Endodermal cell (in vitro differentiated cells): ENCODE measurements at regions not wholly inside any gene's neighbourhood (a gene's known extent, or its start where the extent isn't known, plus 50 kb on each side); places are given as distances from the start of the nearest gene placed in this dataset.

ENCODE experiments used
- DNase-seq: peaks from one replicate; pipeline ENCODE4 v3.0.0-alpha.2; 2017
- H3K27ac ChIP-seq: 2 replicates; pipeline ENCODE4 v1.5.1; 2013; ENCODE audit warnings: mild to moderate bottlenecking, low read depth, low read length, moderate library complexity
- H3K27me3 ChIP-seq: 2 replicates; pipeline ENCODE4 v1.6.1; 2013; ENCODE audit warnings: mild to moderate bottlenecking, low read length, moderate library complexity; ENCODE audit not compliant: insufficient read depth, control insufficient read depth, poor library complexity, severe bottlenecking
- H3K36me3 ChIP-seq: 2 replicates; pipeline ENCODE4 v1.7.0; 2013; ENCODE audit warnings: mild to moderate bottlenecking, low read length, moderate library complexity; ENCODE audit not compliant: control insufficient read depth, insufficient read depth
- H3K4me1 ChIP-seq: one replicate; pipeline ENCODE4 v1.7.0; 2013; ENCODE audit warnings: low read length; ENCODE audit not compliant: control insufficient read depth, insufficient read depth
- H3K4me3 ChIP-seq: 2 replicates; pipeline ENCODE4 v1.5.1; 2013; ENCODE audit warnings: mild to moderate bottlenecking, low read length, moderate library complexity
- H3K9ac ChIP-seq: 2 replicates; pipeline ENCODE4 v1.6.1; 2013; ENCODE audit warnings: mild to moderate bottlenecking, low read length, moderate library complexity; ENCODE audit not compliant: poor library complexity, severe bottlenecking; ENCODE audit errors: extremely low read depth
- H3K9me3 ChIP-seq: 2 replicates; pipeline ENCODE4 v1.6.1; 2013; ENCODE audit warnings: mild to moderate bottlenecking, low read length, moderate library complexity; ENCODE audit not compliant: control insufficient read depth
- H3K27ac Mint-ChIP-seq: 2 replicates; pipeline ENCODE4 v1.8.0; 2020; ENCODE audit warnings: mixed read lengths
- H3K27me3 Mint-ChIP-seq: 2 replicates; pipeline ENCODE4 v1.8.0; 2021; ENCODE audit warnings: mild to moderate bottlenecking, mixed read lengths; ENCODE audit not compliant: insufficient read depth
- H3K36me3 Mint-ChIP-seq: 2 replicates; pipeline ENCODE4 v1.8.0; 2020; ENCODE audit warnings: low read depth, mixed read lengths
- H3K4me1 Mint-ChIP-seq: 2 replicates; pipeline ENCODE4 v1.8.0; 2020; ENCODE audit warnings: mixed read lengths
- H3K4me3 Mint-ChIP-seq: 2 replicates; pipeline ENCODE4 v1.8.0; 2020; ENCODE audit warnings: mild to moderate bottlenecking, moderate library complexity, mixed read lengths
- H3K9me3 Mint-ChIP-seq: 2 replicates; pipeline ENCODE4 v1.8.0; 2020; ENCODE audit warnings: mild to moderate bottlenecking, mixed read lengths
- WGBS, 2 experiments: methylation state at CpG; one replicate each; pipeline versions ENCODE4 v1.1.5 to v1.1.7; 2013; ENCODE audit warnings: missing lambda C conversion rate in 2 of 2, mixed read lengths in 1 of 2; ENCODE audit not compliant: insufficient coverage in 1 of 2, insufficient read length in 1 of 2; 5-methylcytosine and 5-hydroxymethylcytosine counted together
- TF ChIP-seq, protein P1 (sequence below): fragments of 200-600 bp; sonication (generic); conservative IDR thresholded peaks from 2 replicates; pipeline ENCODE4 v1.5.0; 2021; ENCODE audit warnings: antibody characterized with exemption, mild to moderate bottlenecking

DNA sequence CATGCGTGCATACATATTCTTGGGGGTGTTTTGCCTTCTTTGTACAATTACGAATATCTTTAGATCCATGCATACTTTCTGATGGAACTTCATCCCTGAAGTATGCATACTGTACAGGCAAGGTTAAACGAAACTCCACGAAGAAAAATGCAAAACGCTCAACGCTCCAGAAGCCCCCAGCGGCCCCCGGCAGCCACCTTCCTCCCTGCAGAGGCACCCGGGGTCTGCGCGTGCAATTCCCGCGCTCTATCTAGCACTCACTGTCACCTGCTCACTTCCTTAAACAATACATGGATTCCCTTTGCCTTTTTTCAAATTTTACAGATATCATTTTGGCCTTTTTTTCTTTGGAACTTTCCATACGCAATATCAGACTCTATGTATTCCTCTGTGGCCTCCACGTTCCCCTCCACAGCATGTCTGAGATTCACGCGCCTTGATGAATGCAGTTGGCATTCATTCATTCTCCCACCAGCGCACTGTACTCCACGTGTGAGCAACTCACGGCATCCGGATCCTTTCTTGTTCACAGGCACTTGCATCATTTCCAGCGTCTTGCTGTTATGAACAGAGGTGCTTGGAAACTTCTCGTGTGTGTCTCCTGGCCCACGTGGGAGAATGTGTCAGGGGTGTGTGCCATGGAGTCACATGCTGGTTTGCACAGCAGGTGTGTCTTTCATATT lies 214.3 kb downstream of the CTTN start:
- 91 to 93% methylated on average over 19 to 24 of the region's 24 CpGs for WGBS, 2 experiments
- H3K27me3 ChIP-seq: no peaks in the 10 kb centered on the region
- H3K4me3 Mint-ChIP-seq: no peak overlapping the region
- no peaks in the 10 kb centered on the region for H3K27me3 Mint-ChIP-seq
- no peak overlapping the region for H3K27ac Mint-ChIP-seq
- no peak overlapping the region for H3K9ac ChIP-seq
- H3K4me1 Mint-ChIP-seq: peaks cover 10% of the 10 kb centered on the region
- TF ChIP-seq, protein P1, sequence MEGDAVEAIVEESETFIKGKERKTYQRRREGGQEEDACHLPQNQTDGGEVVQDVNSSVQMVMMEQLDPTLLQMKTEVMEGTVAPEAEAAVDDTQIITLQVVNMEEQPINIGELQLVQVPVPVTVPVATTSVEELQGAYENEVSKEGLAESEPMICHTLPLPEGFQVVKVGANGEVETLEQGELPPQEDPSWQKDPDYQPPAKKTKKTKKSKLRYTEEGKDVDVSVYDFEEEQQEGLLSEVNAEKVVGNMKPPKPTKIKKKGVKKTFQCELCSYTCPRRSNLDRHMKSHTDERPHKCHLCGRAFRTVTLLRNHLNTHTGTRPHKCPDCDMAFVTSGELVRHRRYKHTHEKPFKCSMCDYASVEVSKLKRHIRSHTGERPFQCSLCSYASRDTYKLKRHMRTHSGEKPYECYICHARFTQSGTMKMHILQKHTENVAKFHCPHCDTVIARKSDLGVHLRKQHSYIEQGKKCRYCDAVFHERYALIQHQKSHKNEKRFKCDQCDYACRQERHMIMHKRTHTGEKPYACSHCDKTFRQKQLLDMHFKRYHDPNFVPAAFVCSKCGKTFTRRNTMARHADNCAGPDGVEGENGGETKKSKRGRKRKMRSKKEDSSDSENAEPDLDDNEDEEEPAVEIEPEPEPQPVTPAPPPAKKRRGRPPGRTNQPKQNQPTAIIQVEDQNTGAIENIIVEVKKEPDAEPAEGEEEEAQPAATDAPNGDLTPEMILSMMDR: no peak
- H3K4me3 ChIP-seq: no peak overlapping the region
- no peaks in the 10 kb centered on the region for H3K9me3 Mint-ChIP-seq
- DNase-seq: no peak
- no peaks in the 10 kb centered on the region for H3K4me1 ChIP-seq
- H3K9me3 ChIP-seq: no peaks in the 10 kb centered on the region
- no peaks in the 10 kb centered on the region for H3K36me3 Mint-ChIP-seq
- no peak overlapping the region for H3K27ac ChIP-seq
- H3K36me3 ChIP-seq: no peaks in the 10 kb centered on the region

DNA sequence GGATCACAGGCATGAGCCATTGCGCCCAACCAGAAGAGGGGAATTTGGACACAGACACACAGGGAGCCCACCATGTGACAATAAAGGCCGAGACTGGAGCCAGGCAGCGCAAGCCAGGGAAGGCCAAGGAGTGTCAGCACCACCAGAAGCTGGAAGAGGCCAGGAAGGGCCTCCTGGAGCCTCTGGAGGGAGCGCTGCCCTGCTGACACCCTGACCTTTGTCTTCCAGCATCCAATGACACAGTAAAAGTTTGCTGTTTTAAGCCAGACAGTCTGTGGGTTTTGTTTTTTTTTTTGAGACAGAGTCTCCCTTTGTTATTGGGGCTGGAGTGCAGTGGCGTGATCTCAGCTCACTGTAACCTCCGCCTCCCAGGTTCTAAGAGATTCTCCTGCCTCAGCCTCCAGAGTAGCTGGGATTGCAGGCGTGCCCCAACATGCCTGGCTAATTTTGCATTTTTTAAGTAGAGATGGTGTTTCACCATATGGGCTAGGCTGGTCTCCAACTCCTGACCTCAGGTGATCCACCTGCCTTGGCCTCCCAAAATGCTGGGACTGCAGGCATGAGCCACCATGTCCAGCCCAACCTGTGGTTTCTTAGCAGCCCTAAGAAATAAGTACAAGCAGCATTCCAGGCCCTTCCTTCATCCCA lies 215.8 kb downstream of the CTTN start:
- Histone ChIP-seq H3K36me3 (no peaks in the 10 kb centered on the region), H3K4me3 (no peak overlapping the region), H3K4me1 (no peaks in the 10 kb centered on the region), H3K27me3 (no peaks in the 10 kb centered on the region), H3K9me3 (no peaks in the 10 kb centered on the region), H3K9ac (no peak overlapping the region), H3K27ac (no peak overlapping the region)
- WGBS, 2 experiments: 79 to 92% methylated on average over 5 to 7 of the region's 7 CpGs
- no peak overlapping the region for H3K27ac Mint-ChIP-seq
- H3K9me3 Mint-ChIP-seq: no peaks in the 10 kb centered on the region
- DNase-seq: no peak
- TF ChIP-seq, protein P1: no peak
- H3K27me3 Mint-ChIP-seq: no peaks in the 10 kb centered on the region
- H3K36me3 Mint-ChIP-seq: no peaks in the 10 kb centered on the region
- no peak overlapping the region for H3K4me3 Mint-ChIP-seq
- H3K4me1 Mint-ChIP-seq: peaks cover 3% of the 10 kb centered on the region

DNA sequence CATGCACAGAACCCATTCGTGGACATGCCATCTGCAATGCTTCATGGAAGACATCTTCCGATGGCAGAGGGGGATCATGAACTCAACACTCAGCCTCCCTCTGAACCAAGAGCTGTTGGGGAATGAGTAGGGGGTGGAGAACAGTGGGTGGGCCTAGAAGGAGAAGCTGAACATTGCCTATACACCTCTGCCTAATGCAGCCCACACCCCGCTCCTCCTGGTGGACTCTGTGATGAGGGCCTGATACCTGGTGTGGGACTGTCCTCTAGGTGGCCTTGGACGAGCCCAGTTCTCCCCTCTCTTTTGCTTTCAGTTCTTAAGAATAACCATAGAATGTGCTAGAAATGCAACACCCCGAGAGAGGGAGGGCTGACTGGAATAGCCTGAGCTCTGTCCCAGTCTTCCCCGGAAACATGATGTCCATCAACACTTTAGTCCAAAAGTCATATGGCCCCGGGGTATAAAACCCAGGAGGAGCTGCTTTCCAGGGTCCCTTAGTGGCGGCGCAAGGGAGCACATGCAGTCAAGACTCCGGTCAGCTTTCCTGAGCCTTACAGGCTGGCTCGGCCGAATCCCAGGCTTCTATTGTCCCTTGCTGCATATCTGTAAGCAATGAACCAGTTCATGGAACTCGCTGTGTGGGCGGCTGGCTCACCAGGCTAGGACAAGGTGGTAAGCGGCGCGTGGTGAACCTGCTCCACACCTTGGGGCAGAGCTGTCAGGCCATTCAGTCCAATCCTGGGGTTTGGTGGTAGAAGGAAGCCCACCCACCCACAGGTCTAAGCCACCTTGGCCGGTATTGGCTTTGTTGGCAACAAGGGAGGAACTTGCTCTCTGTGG lies 216.9 kb downstream of the CTTN start:
- Mint-ChIP-seq H3K4me1 (no peaks in the 10 kb centered on the region), H3K36me3 (no peaks in the 10 kb centered on the region), H3K4me3 (no peak overlapping the region), H3K27ac (no peak overlapping the region), H3K27me3 (no peaks in the 10 kb centered on the region), H3K9me3 (no peaks in the 10 kb centered on the region)
- H3K27ac ChIP-seq: no peak overlapping the region
- no peaks in the 10 kb centered on the region for H3K36me3 ChIP-seq
- H3K4me3 ChIP-seq: no peak overlapping the region
- no peak for DNase-seq
- H3K9ac ChIP-seq: no peak overlapping the region
- WGBS, 2 experiments: 94% methylated on average over 7 to 18 of the region's 18 CpGs
- H3K4me1 ChIP-seq: no peaks in the 10 kb centered on the region
- H3K9me3 ChIP-seq: no peaks in the 10 kb centered on the region
- TF ChIP-seq, protein P1: peak; percentile 17
- H3K27me3 ChIP-seq: no peaks in the 10 kb centered on the region
